Esophagus muscularis mucosa (tissue), 3 donors: ENCODE measurements at regions not wholly inside any gene's neighbourhood (a gene's known extent, or its start where the extent isn't known, plus 50 kb on each side); places are given as distances from the start of the nearest gene placed in this dataset.

Experiments used
- POLR2A ChIP-seq: fragments of 450-650 bp; IDR thresholded peaks from one replicate; pipeline ENCODE4 v1.6.1; 2017; ENCODE audit warnings: antibody characterized with exemption, moderate library complexity, mild to moderate bottlenecking, low read depth
- TF ChIP-seq, protein P1 (sequence below), 3 experiments: fragments of 200-600 bp in 2 of 3; fragments of 450-650 bp in 1 of 3; sonication (generic) in 2 of 3; IDR thresholded peaks; one replicate each; pipeline ENCODE4 v1.5.1; 2017 to 2019; ENCODE audit warnings: antibody characterized with exemption in 3 of 3, mild to moderate bottlenecking in 2 of 3, moderate library complexity in 1 of 3

DNA sequence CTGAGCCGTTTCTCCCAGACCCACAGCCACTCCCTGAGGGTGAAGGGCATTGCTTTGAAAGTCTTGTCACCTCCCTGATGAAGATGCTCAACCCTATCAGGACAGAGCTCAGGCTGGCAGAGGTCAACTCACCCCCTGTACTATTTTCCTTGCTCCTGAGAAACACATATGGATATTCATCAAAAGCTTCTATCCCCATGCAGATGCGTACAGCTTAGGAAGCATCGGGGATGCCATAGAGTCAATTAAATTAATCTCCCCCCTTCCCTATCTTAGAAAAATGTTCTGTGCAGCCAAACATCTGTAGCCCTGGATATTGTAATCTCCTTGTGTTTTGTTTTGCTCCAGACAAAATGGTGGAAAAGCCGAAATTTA lies 67.2 kb downstream of the EMX2 start:
- TF ChIP-seq, protein P1, sequence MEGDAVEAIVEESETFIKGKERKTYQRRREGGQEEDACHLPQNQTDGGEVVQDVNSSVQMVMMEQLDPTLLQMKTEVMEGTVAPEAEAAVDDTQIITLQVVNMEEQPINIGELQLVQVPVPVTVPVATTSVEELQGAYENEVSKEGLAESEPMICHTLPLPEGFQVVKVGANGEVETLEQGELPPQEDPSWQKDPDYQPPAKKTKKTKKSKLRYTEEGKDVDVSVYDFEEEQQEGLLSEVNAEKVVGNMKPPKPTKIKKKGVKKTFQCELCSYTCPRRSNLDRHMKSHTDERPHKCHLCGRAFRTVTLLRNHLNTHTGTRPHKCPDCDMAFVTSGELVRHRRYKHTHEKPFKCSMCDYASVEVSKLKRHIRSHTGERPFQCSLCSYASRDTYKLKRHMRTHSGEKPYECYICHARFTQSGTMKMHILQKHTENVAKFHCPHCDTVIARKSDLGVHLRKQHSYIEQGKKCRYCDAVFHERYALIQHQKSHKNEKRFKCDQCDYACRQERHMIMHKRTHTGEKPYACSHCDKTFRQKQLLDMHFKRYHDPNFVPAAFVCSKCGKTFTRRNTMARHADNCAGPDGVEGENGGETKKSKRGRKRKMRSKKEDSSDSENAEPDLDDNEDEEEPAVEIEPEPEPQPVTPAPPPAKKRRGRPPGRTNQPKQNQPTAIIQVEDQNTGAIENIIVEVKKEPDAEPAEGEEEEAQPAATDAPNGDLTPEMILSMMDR (IDR thresholded peaks at IDR 0.05): no peak
- no peak for TF ChIP-seq POLR2A
